ENCODE measurements at regions not wholly inside any gene's neighbourhood (a gene's known extent, or its start where the extent isn't known, plus 50 kb on each side); places are given as distances from the start of the nearest gene placed in this dataset.

DNA sequence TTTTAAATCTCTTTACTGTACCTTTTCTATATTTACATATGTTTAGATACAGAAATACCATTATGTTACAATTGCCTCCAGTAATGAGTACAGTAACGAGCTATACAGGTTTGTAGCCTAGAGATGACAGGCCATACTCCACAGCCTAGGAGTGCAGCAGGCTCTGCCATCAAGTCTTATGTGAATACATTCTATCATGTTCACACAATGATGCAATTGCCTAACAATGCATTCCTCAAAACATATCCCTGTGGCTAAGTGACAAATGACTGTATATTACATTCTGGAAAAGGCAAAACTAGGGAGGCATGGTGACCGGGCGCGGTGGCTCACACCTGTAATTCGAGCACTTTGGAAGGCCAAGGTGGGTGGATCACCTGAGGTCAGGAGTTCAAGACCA is 192.4 kb upstream of the IGF1R start:
- H3K27ac Mint-ChIP-seq: no peak overlapping the region
- peaks cover 2% of the 10 kb centered on the region for H3K27me3 Mint-ChIP-seq
- H3K9me3 Mint-ChIP-seq: peaks cover 0 to 9% (median 3%) of the 10 kb centered on the region in 3 donors
- no peak overlapping the region for H3K4me3 Mint-ChIP-seq
- peaks cover 2% of the 10 kb centered on the region for H3K36me3 Mint-ChIP-seq
- H3K4me1 Mint-ChIP-seq: no peaks in the 10 kb centered on the region

DNA sequence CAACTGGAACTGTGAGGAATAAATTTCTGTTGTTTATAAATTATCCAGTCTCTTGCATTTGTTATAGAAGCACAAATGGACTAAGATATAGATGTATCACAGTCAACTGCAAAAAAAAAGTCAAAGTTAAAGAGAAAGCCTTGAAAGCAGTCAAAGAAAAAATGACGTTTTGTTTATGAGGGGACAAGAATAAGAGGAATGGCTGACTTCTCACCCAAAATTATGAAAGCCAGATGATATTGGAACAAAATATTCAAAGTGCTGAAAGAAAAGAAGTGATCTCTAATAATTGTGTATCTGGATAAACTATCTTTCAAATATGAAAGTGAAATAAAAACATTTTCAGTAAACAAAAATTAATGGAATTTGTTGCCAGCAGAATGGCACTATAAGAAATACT is 171.8 kb upstream of the IGF1R start:
- H3K4me3 Mint-ChIP-seq: no peak overlapping the region
- H3K36me3 Mint-ChIP-seq: no peaks in the 10 kb centered on the region
- no peaks in the 10 kb centered on the region for H3K27me3 Mint-ChIP-seq
- peaks cover 5 to 22% (median 12%) of the 10 kb centered on the region in 3 donors for H3K9me3 Mint-ChIP-seq
- peaks cover 0 to 1% (median 0%) of the 10 kb centered on the region in 3 donors for H3K4me1 Mint-ChIP-seq
- H3K27ac Mint-ChIP-seq: no peak overlapping the region

DNA sequence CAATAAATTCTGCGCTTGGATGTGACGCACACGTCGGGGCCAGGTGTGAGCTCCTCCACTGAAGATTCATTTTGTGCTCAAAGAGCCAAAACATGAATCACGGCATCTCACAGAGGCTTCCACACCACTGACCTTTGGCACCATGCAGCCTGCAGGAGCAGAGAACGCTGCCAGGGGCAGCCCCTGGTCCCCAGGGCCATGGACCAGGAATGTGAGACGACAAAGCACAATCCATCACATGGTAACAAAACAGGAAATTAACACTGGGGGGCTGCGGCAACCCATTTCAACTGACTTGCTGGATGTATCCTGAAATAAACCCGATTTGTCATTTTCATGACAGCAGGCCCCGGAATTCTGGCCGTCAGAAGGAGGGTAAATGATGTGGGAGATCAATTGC is 167.5 kb upstream of the IGF1R start:
- Mint-ChIP-seq H3K36me3 (no peaks in the 10 kb centered on the region), H3K27me3 (peaks cover 2% of the 10 kb centered on the region), H3K4me1 (peaks cover 0 to 1% (median 0%) of the 10 kb centered on the region in 3 donors), H3K4me3 (no peak overlapping the region), H3K9me3 (peaks cover 5 to 26% (median 15%) of the 10 kb centered on the region in 3 donors), H3K27ac (no peak overlapping the region)

DNA sequence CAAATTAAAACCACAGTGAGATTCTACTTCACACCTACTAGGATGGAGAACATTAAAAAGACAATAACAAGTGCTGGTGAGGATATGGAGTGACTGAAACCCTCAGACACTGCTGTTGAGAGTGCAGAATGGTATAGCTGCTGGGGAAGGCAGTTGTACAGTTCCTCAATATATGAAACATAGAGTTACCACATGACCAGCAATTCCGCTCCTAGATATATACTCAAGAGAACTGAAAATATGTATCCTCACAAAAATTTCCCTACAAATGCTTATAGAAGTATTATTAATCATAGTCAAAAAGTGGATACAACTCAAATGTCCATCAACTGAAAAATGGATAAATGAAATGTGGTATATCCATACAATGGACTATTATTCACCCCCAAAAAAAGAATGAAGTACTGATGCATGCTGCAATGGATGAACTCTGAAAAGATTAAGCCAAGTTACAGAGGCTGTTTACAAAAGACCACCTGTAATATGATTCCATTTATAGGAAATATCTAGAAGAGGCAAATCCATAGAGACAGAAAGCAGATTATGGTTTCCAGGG is 164.7 kb upstream of the IGF1R start:
- Mint-ChIP-seq H3K9me3 (peaks cover 5 to 12% (median 10%) of the 10 kb centered on the region in 3 donors), H3K27ac (no peak overlapping the region), H3K4me1 (peaks cover 0 to 1% (median 0%) of the 10 kb centered on the region in 3 donors), H3K36me3 (no peaks in the 10 kb centered on the region), H3K27me3 (peaks cover 2% of the 10 kb centered on the region), H3K4me3 (no peak overlapping the region)

DNA sequence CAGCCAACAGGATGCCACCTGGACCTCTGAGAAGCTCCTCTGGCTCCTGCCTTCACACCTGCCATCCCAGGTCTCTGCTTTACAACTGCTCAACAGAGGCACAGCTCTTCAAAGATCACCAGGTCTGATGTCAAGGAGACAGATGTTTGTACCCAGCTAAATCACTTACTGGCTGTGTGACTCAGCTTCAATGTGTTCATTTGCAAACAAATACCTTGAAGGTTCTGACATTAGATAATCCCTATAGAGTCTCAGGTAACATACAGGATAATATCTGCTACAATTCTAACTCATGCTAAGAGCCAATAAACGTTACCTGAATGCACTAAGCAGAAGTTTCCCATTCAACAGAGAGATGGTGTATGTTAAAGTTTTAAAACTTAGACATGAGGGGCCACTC is 163.4 kb upstream of the IGF1R start:
- peaks cover 5 to 12% (median 7%) of the 10 kb centered on the region in 3 donors for H3K9me3 Mint-ChIP-seq
- H3K27me3 Mint-ChIP-seq: peaks cover 2% of the 10 kb centered on the region
- no peak overlapping the region for H3K27ac Mint-ChIP-seq
- H3K36me3 Mint-ChIP-seq: no peaks in the 10 kb centered on the region
- no peak overlapping the region for H3K4me3 Mint-ChIP-seq
- peaks cover 0 to 1% (median 0%) of the 10 kb centered on the region in 3 donors for H3K4me1 Mint-ChIP-seq

DNA sequence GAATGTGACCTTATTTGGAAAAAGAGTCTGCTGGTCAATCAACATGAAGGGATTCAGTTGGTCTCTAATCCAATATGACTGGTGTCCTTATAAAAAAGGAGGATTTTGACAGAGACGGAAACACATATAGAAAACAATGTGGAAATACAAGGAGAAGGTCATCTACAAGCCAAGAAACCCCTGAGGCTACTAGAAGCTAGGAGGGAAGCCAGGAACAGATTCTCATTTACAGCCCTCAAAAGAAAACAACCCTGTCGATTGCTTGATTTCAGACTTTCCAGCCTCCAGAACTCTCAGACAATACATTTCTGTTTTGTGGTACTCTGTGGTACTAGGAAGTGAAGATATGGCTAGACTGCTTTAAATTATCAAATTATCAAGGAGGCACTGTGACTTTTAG is 162.9 kb upstream of the IGF1R start:
- H3K27me3 Mint-ChIP-seq: peaks cover 2% of the 10 kb centered on the region
- no peaks in the 10 kb centered on the region for H3K36me3 Mint-ChIP-seq
- no peak overlapping the region for H3K4me3 Mint-ChIP-seq
- H3K27ac Mint-ChIP-seq: no peak overlapping the region
- peaks cover 5 to 12% (median 7%) of the 10 kb centered on the region in 3 donors for H3K9me3 Mint-ChIP-seq
- H3K4me1 Mint-ChIP-seq: peaks cover 0 to 1% (median 0%) of the 10 kb centered on the region in 3 donors

DNA sequence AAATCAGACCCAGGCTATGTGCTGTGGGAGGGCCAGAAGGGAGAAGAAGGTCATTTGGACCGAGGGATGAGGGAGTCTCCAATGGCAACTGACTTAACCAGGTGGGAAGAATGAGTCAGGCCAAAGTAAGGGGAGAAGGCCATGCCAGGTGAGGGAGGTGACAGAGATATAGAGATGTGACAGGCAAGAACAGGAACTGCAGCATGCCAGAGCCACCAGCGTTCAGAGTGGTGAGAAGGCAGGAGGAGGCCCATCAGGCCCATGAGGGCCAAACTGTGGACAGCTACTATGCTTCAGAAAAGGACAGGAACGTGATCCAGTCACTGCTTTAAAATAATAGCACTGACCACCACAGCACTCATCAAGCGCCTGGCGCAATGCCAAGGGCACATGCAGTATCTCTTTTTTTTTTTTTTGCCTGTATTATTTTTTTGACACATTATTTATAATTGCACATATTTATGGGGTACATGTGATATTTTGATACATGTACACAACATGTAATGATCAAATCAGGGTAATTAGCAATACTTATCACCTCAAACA is 154.3 kb upstream of the IGF1R start:
- Mint-ChIP-seq H3K27ac (no peak overlapping the region), H3K27me3 (no peaks in the 10 kb centered on the region), H3K36me3 (no peaks in the 10 kb centered on the region), H3K9me3 (peaks cover 2 to 14% (median 4%) of the 10 kb centered on the region in 3 donors), H3K4me1 (no peaks in the 10 kb centered on the region), H3K4me3 (no peak overlapping the region)

DNA sequence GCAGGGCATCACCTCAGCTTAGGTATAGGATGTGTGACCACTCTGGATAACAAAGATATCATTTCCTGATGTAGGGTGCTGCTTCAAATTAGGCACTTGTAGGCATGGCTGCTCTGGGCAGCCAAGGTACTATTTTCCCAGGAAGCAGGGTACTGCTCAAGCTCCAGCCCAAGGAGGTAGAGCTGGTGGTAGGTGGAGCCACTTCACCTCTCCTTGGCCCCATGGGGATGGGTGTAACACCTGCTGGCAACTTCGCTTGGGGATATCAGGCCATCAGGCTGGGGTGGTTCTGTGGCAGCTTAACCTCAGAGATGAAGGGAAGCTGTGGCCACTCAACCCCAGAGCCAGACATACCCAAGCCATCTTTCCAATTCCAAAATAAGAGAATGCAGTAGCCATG is 147.1 kb upstream of the IGF1R start:
- H3K4me3 Mint-ChIP-seq: no peak overlapping the region
- no peaks in the 10 kb centered on the region for H3K4me1 Mint-ChIP-seq
- H3K27ac Mint-ChIP-seq: no peak overlapping the region
- peaks cover 2 to 12% (median 6%) of the 10 kb centered on the region in 3 donors for H3K9me3 Mint-ChIP-seq
- H3K36me3 Mint-ChIP-seq: no peaks in the 10 kb centered on the region
- H3K27me3 Mint-ChIP-seq: peaks cover 14% of the 10 kb centered on the region

DNA sequence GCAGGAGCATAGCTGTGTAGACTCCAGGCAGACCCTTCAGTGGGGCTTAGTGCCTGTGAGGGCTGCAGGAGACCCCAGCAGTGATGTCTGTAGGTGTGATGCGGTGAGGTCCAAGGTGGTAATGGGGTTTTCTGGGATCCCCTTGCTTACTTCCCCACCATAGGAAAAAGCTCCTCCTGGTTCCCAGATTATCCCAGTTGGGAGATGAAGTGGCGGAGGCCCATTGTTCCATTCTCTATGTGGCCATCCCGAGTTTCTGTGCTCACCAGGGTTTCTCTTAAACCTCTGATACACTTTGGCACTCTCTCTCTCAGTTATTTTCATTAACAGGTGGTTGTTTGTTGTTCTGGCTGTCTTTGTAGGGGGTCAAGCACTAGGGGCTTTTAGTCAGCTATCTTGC is 146.7 kb upstream of the IGF1R start:
- no peaks in the 10 kb centered on the region for H3K4me1 Mint-ChIP-seq
- no peaks in the 10 kb centered on the region for H3K36me3 Mint-ChIP-seq
- no peak overlapping the region for H3K4me3 Mint-ChIP-seq
- H3K9me3 Mint-ChIP-seq: peaks cover 2 to 12% (median 6%) of the 10 kb centered on the region in 3 donors
- H3K27ac Mint-ChIP-seq: no peak overlapping the region
- peaks cover 16% of the 10 kb centered on the region for H3K27me3 Mint-ChIP-seq

DNA sequence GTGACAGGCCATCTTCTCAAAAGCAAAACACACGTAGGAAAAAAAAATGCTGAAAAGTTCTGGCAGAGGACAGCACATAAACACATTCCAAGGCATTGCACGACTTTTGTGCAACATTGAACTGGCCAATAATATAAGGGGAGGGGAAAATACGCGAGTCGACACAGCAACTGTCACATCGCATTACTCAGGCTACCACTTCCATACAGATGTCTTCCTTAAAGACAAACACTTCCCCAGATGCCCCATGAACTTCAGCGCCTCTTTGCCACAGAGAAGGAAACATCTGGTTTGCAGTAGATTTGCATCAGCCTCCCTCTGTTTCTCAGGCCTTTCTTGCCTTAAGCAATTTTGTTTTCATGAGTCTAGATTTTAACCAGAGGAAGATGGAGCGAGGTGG is 144.4 kb upstream of the IGF1R start:
- peaks cover 19% of the 10 kb centered on the region for H3K27me3 Mint-ChIP-seq

DNA sequence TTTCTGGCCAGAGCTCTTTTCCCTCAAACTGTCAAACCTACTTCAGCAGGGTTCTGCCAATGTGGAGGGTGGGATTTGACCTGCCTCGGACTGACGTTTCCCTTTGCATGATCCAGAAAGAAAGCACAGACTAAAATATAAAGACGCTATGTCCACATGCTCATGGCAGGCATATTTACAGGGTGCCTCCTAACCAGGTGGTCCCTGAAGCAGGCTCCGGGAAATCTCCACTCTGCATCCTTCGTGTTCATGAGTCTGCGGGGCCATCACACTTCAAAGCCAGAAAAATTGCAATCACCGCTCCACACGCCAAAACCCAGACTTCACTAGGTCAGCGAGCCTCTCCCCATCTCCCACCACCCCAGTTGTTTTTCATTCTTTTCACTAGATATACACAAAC is 143.3 kb upstream of the IGF1R start:
- H3K27ac Mint-ChIP-seq: no peak overlapping the region
- H3K36me3 Mint-ChIP-seq: peaks cover under 1% of the 10 kb centered on the region
- H3K4me1 Mint-ChIP-seq: no peaks in the 10 kb centered on the region
- H3K4me3 Mint-ChIP-seq: no peak overlapping the region
- H3K27me3 Mint-ChIP-seq: peaks cover 19% of the 10 kb centered on the region
- H3K9me3 Mint-ChIP-seq: peaks cover 0 to 4% (median 0%) of the 10 kb centered on the region in 3 donors

More for the DNA sequence above, 144.4 kb upstream of the IGF1R start:
- no peaks in the 10 kb centered on the region for H3K4me1 Mint-ChIP-seq
- no peaks in the 10 kb centered on the region for H3K36me3 Mint-ChIP-seq
- no peak overlapping the region for H3K27ac Mint-ChIP-seq
- H3K4me3 Mint-ChIP-seq: no peak overlapping the region
- H3K9me3 Mint-ChIP-seq: peaks cover 0 to 9% (median 4%) of the 10 kb centered on the region in 3 donors

DNA sequence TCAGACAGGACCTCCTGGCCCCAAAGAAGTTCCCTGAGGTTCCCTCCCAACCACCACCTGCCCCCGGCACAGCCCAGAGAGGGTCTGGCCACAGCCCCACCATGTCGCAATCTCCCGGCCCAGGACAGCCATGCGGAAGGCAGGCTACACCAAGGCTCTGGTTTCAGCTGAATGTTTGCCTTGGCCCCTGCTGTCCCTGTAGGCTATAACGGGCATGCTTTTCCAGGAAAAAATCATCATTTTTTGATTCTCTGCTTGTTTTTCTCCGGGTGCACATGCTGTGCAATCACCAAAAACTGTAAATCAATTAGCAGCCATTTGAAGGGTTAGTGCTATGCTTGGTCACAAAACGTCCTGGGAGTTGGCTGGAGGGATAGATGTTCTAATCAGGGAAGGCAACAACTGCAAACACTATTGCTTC is 142.7 kb upstream of the IGF1R start:
- Mint-ChIP-seq H3K4me3 (no peak overlapping the region), H3K27ac (no peak overlapping the region), H3K27me3 (peaks cover 19% of the 10 kb centered on the region)

DNA sequence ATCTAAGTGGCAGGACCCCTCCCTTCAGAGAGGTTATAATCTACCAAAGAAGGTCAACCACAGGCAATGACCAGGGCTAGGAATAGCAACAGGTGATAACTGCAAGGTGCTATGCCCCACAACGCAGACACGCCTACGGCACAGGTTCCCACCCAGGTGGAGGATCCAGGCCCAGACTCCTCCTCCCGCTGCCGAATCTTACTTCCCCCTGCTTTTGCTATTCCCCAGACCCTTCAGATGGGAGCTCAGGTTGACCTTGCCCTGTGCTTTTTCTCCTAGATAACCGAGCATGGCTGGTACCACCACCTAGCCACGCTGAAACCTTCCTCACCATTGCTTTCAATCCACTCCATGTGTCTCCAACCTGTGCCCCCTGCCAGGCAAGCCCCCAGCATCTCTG is 142.2 kb upstream of the IGF1R start:
- H3K4me1 Mint-ChIP-seq: no peaks in the 10 kb centered on the region
- peaks cover 19% of the 10 kb centered on the region for H3K27me3 Mint-ChIP-seq
- no peak overlapping the region for H3K4me3 Mint-ChIP-seq

More for the DNA sequence above, 142.7 kb upstream of the IGF1R start:
- Mint-ChIP-seq H3K9me3 (peaks cover 0 to 4% (median 1%) of the 10 kb centered on the region in 3 donors), H3K4me1 (no peaks in the 10 kb centered on the region), H3K36me3 (peaks cover 2% of the 10 kb centered on the region)

DNA sequence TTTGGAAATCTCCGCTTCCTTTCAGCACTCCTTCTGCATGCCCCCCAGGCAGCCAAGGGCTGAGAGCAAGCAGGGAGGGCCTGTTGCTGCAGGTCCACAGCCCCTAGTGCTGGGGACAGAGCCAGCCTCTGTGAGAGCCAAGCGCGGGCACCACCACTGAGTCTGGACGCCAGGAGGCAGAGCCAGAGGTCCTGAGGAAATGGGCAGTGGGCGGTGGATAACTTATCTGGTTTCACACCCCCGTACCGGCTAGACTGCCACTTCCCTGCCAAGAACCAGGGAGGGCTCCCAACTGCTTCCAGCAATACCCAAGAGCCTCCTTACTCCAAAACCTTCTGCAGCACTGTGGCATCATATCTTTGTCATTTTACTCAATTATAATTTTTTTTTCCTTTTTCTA is 141.6 kb upstream of the IGF1R start:
- no peak overlapping the region for H3K4me3 Mint-ChIP-seq
- H3K27ac Mint-ChIP-seq: no peak overlapping the region
- H3K4me1 Mint-ChIP-seq: no peaks in the 10 kb centered on the region
- H3K9me3 Mint-ChIP-seq: peaks cover 0 to 4% (median 2%) of the 10 kb centered on the region in 3 donors
- H3K27me3 Mint-ChIP-seq: peaks cover 19% of the 10 kb centered on the region
- H3K36me3 Mint-ChIP-seq: peaks cover 2% of the 10 kb centered on the region

More for the DNA sequence above, 142.2 kb upstream of the IGF1R start:
- Mint-ChIP-seq H3K36me3 (peaks cover 2% of the 10 kb centered on the region), H3K27ac (no peak overlapping the region), H3K9me3 (peaks cover 0 to 4% (median 2%) of the 10 kb centered on the region in 3 donors)

DNA sequence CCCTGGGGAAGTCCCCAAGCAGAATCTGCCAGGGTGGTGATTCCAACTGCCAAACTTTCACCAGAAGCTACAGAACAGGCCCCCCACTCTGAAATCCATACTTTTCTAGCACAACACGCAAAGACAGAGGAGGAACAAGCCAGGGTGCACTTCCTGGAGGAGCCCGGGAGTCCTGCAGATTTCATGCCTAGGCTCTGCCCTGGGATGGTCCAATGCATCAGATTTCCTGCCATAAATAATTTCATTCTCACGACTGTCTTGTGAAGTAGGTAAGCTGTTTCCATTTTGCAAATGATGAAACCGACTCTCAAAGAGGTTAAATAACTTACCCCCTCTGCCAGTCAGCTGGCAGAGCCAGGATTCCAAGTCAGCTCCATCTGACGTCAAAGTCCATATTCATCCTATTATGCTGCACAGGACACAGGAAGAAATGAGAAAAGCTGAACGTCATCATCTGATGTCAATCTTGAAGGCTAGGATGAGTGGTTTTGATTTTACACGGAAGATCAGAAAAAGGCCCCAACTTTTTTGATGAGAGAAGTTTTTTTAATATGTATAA is 134.8 kb upstream of the IGF1R start:
- Mint-ChIP-seq H3K9me3 (peaks cover 0 to 4% (median 2%) of the 10 kb centered on the region in 3 donors), H3K36me3 (peaks cover 2% of the 10 kb centered on the region), H3K4me1 (no peaks in the 10 kb centered on the region), H3K4me3 (no peak overlapping the region), H3K27me3 (no peaks in the 10 kb centered on the region), H3K27ac (no peak overlapping the region)
